ENCODE measurements at regions not wholly inside any gene's neighbourhood (a gene's known extent, or its start where the extent isn't known, plus 50 kb on each side); places are given as distances from the start of the nearest gene placed in this dataset.

DNA sequence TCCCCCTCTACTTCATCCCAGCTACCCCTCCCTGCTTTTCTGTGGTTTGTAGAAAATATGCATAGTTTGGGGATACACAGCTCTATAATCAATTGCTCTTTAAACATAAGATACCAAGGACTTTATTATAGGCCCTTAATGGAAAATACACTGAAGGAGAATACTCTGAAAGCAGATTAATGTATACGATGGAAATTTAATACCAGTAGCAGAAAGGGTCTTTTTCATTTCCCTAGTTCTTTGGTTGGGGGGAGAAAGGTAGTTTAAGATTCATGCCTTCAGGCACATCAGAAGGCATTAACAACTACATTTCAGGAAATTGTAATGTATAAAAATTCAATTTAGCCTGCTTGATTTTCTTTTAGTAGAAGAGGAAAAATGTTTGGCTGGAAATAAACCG, 452.9 kb upstream of the ZNF608 start:
- no peak for TF ChIP-seq ZNF274 (IDR thresholded peaks at IDR 0.05; ENCODE audit: low read depth, low read length)
- TF ChIP-seq YY1 (IDR thresholded peaks at IDR 0.05; ENCODE audit: insufficient read depth, insufficient read length) = no peak
